ENCODE measurements at regions not wholly inside any gene's neighbourhood (a gene's known extent, or its start where the extent isn't known, plus 50 kb on each side); places are given as distances from the start of the nearest gene placed in this dataset.

- TF ChIP-seq POLR2A (IDR thresholded peaks at IDR 0.05) (no peak), CTCF (IDR thresholded peaks at IDR 0.05) (no peak)
Measured at GRCh38 chr13:48873081-48873480, 102.6 kb upstream of the FNDC3A start.
